HepG2 (cell line): ENCODE measurements at regions not wholly inside any gene's neighbourhood (a gene's known extent, or its start where the extent isn't known, plus 50 kb on each side); places are given as distances from the start of the nearest gene placed in this dataset.

ENCODE experiments used
- CENPT ChIP-seq: sonication (generic); formaldehyde crosslinking; IDR thresholded peaks from 2 replicates; pipeline ENCODE4 v1.8.0; 2022; ENCODE audit warnings: low read depth, mild to moderate bottlenecking, moderate library complexity, missing genetic modification reagents
- HNRNPL ChIP-seq: fragments of 200-400 bp; formaldehyde crosslinking; IDR thresholded peaks from 2 replicates; pipeline ENCODE4 v1.6.1; 2017; ENCODE audit warnings: mild to moderate bottlenecking, low read depth, low read length
- KLF15 ChIP-seq: sonication (generic); formaldehyde crosslinking; IDR thresholded peaks from 2 replicates; pipeline ENCODE4 v1.8.1; 2023; ENCODE audit warnings: borderline replicate concordance, mild to moderate bottlenecking, inconsistent platforms, missing genetic modification reagents, mixed read lengths
- RXRA ChIP-seq: sonication (generic); formaldehyde crosslinking; IDR thresholded peaks from 2 replicates; pipeline ENCODE4 v1.5.1; 2020; ENCODE audit warnings: missing genetic modification reagents
- SALL2 ChIP-seq: sonication (generic); formaldehyde crosslinking; IDR thresholded peaks from 2 replicates; pipeline ENCODE4 v1.8.1; 2023; ENCODE audit warnings: mild to moderate bottlenecking, missing genetic modification reagents, inconsistent platforms
- THAP11 ChIP-seq: IDR thresholded peaks from 2 replicates; pipeline ENCODE4 v1.6.1; 2016; ENCODE audit warnings: missing biosample characterization, missing genetic modification reagents
- ZKSCAN8 ChIP-seq: IDR thresholded peaks from 2 replicates; pipeline ENCODE4 v1.6.1; 2016; ENCODE audit warnings: borderline replicate concordance, missing genetic modification reagents, missing compliant biosample characterization
- ZNF235 ChIP-seq: sonication (generic); formaldehyde crosslinking; IDR thresholded peaks from 2 replicates; pipeline ENCODE4 v1.8.1; 2023; ENCODE audit warnings: mild to moderate bottlenecking, missing genetic modification reagents, borderline replicate concordance
- ZNF589 ChIP-seq: sonication (generic); formaldehyde crosslinking; conservative IDR thresholded peaks from 2 replicates; pipeline ENCODE4 v1.8.0; 2022; ENCODE audit warnings: mild to moderate bottlenecking, moderate library complexity, missing genetic modification reagents
- ZNF703 ChIP-seq: sonication (generic); formaldehyde crosslinking; IDR thresholded peaks from 2 replicates; pipeline ENCODE4 v1.5.1; 2020; ENCODE audit warnings: missing genetic modification reagents, mild to moderate bottlenecking, moderate library complexity, borderline replicate concordance
- ZNF746 ChIP-seq: sonication (generic); formaldehyde crosslinking; IDR thresholded peaks from 2 replicates; pipeline ENCODE4 v1.8.0; 2022; ENCODE audit warnings: mild to moderate bottlenecking, missing genetic modification reagents
- TF ChIP-seq, protein P1 (sequence below): sonication (generic); formaldehyde crosslinking; IDR thresholded peaks from 2 replicates; pipeline ENCODE4 v1.5.1; 2020; ENCODE audit warnings: mild to moderate bottlenecking, missing genetic modification reagents
- TF ChIP-seq, protein P2 (sequence below): IDR thresholded peaks from 2 replicates; pipeline ENCODE4 v1.6.1; 2018; ENCODE audit warnings: missing genetic modification reagents, mild to moderate bottlenecking, missing compliant biosample characterization
- TF ChIP-seq, protein P3 (sequence below): sonication (generic); formaldehyde crosslinking; IDR thresholded peaks from 2 replicates; pipeline ENCODE4 v1.4.0; 2020; ENCODE audit warnings: mild to moderate bottlenecking, low read depth, missing genetic modification reagents
- TF ChIP-seq, protein P4 (sequence below): sonication (generic); formaldehyde crosslinking; IDR thresholded peaks from 2 replicates; pipeline ENCODE4 v1.5.0; 2020; ENCODE audit warnings: missing genetic modification reagents
- TF ChIP-seq, protein P5 (sequence below): sonication (generic); formaldehyde crosslinking; IDR thresholded peaks from 2 replicates; pipeline ENCODE4 v1.4.0; 2020; ENCODE audit warnings: missing genetic modification reagents, mild to moderate bottlenecking, borderline replicate concordance
- TF ChIP-seq, protein P6 (sequence below): IDR thresholded peaks from 2 replicates; pipeline ENCODE4 v1.6.1; 2016; ENCODE audit warnings: missing compliant biosample characterization, missing genetic modification reagents, borderline replicate concordance

DNA sequence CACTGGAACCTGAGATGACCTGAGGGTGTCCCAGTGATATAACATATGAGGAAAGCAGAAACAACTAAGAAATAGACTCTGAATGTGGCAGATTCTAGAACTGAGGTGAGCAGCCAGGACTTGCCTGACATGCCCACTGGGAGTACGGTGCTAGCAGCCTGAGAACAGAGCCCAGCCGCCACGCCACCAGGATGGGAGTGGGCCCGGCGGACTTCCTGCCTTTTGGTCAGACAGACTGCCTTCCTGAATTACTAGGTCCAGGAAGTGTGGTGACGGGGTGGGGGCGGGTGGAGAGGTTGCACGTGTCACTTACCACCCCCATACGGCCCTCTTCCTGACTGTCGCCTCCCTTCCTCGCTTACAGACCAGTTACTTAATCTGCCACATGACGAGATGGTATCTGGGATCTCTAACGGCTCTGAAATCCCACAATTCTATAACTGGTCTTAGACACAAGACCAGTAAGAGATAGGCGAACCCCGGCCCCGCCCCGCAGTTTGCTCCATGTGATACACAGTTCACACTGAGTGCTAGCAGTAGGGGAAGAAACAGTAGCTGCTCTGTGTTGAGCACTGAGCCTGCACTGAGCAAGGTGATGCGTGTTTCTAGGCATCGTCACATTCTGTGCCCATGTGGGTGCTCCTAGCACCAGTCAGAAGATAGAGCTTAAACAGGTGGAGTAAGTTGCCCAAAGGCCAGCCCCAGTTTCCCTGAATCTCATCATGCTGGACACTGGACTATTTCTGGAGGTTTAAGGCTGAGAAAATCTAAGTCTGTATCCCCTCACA is 95.7 kb downstream of the CPN2 start (continued):
- TF ChIP-seq RXRA (CRISPR knock-in tag) (no peak), HNRNPL (no peak), CENPT (no peak), ZKSCAN8 (CRISPR knock-in tag) (no peak), ZNF703 (no peak), KLF15 (CRISPR knock-in tag) (no peak), ZNF589 (CRISPR knock-in tag) (no peak), THAP11 (CRISPR knock-in tag) (no peak), SALL2 (no peak), ZNF235 (no peak), ZNF746 (CRISPR knock-in tag) (no peak)
- TF ChIP-seq, protein P1, sequence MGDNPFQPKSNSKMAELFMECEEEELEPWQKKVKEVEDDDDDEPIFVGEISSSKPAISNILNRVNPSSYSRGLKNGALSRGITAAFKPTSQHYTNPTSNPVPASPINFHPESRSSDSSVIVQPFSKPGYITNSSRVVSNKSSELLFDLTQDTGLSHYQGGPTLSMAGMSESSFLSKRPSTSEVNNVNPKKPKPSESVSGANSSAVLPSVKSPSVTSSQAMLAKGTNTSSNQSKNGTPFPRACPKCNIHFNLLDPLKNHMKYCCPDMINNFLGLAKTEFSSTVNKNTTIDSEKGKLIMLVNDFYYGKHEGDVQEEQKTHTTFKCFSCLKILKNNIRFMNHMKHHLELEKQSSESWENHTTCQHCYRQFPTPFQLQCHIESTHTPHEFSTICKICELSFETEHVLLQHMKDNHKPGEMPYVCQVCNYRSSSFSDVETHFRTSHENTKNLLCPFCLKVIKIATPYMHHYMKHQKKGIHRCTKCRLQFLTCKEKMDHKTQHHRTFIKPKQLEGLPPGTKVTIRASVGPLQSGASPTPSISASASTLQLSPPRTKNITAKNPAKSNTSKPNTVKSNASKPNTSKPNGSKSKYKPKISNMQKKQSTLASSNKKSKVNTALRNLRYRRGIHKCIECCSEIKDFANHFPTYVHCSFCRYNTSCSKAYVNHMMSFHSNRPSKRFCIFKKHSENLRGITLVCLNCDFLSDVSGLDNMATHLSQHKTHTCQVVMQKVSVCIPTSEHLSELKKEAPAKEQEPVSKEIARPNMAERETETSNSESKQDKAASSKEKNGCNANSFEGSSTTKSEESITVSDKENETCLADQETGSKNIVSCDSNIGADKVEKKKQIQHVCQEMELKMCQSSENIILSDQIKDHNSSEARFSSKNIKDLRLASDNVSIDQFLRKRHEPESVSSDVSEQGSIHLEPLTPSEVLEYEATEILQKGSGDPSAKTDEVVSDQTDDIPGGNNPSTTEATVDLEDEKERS (CRISPR knock-in tag) = no peak
- TF ChIP-seq, protein P2, sequence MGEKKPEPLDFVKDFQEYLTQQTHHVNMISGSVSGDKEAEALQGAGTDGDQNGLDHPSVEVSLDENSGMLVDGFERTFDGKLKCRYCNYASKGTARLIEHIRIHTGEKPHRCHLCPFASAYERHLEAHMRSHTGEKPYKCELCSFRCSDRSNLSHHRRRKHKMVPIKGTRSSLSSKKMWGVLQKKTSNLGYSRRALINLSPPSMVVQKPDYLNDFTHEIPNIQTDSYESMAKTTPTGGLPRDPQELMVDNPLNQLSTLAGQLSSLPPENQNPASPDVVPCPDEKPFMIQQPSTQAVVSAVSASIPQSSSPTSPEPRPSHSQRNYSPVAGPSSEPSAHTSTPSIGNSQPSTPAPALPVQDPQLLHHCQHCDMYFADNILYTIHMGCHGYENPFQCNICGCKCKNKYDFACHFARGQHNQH (CRISPR knock-in tag) = no peak
- TF ChIP-seq, protein P3, sequence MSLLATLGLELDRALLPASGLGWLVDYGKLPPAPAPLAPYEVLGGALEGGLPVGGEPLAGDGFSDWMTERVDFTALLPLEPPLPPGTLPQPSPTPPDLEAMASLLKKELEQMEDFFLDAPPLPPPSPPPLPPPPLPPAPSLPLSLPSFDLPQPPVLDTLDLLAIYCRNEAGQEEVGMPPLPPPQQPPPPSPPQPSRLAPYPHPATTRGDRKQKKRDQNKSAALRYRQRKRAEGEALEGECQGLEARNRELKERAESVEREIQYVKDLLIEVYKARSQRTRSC (CRISPR knock-in tag) = no peak
- TF ChIP-seq, protein P4, sequence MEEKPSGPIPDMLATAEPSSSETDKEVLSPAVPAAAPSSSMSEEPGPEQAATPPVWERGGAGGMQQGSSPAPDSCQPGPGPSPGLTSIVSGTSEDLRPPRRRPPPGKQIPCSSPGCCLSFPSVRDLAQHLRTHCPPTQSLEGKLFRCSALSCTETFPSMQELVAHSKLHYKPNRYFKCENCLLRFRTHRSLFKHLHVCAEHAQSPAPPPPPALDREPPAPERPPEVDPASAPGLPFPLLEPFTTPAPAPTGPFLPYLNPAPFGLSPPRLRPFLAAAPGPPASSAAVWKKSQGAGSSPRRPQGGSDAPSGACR (CRISPR knock-in tag) = no peak
- TF ChIP-seq, protein P5, sequence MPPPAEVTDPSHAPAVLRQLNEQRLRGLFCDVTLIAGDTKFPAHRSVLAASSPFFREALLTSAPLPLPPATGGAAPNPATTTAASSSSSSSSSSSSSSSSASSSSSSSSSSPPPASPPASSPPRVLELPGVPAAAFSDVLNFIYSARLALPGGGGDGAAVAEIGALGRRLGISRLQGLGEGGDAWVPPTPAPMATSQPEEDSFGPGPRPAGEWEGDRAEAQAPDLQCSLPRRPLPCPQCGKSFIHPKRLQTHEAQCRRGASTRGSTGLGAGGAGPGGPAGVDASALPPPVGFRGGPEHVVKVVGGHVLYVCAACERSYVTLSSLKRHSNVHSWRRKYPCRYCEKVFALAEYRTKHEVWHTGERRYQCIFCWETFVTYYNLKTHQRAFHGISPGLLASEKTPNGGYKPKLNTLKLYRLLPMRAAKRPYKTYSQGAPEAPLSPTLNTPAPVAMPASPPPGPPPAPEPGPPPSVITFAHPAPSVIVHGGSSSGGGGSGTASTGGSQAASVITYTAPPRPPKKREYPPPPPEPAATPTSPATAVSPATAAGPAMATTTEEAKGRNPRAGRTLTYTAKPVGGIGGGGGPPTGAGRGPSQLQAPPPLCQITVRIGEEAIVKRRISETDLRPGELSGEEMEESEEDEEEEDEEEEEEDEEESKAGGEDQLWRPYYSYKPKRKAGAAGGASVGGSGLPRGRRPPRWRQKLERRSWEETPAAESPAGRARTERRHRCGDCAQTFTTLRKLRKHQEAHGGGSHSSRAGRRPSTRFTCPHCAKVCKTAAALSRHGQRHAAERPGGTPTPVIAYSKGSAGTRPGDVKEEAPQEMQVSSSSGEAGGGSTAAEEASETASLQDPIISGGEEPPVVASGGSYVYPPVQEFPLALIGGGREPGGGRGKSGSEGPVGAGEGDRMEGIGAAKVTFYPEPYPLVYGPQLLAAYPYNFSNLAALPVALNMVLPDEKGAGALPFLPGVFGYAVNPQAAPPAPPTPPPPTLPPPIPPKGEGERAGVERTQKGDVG (CRISPR knock-in tag) = no peak
- TF ChIP-seq, protein P6, sequence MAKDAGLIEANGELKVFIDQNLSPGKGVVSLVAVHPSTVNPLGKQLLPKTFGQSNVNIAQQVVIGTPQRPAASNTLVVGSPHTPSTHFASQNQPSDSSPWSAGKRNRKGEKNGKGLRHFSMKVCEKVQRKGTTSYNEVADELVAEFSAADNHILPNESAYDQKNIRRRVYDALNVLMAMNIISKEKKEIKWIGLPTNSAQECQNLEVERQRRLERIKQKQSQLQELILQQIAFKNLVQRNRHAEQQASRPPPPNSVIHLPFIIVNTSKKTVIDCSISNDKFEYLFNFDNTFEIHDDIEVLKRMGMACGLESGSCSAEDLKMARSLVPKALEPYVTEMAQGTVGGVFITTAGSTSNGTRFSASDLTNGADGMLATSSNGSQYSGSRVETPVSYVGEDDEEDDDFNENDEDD (CRISPR knock-in tag) = peak; percentile 38; the same call in 1 of the 2 replicates
